Tibial artery (tissue), 4 donors: ENCODE measurements at regions not wholly inside any gene's neighbourhood (a gene's known extent, or its start where the extent isn't known, plus 50 kb on each side); places are given as distances from the start of the nearest gene placed in this dataset.

Source experiments
- DNase-seq, 2 donors: peaks; one replicate each; pipeline ENCODE4 v3.0.0-alpha.2; 2019
- H3K27ac ChIP-seq, 2 donors: fragments of 200-600 bp; sonication (generic) in 1 of 2; 1 replicate in 1 of 2; 2 replicates in 1 of 2; pipeline ENCODE4 v1.5.1; 2018 to 2019; ENCODE audit warnings: mild to moderate bottlenecking in 1 of 2
- H3K27me3 ChIP-seq, 2 donors: fragments of 200-600 bp; sonication (generic) in 1 of 2; one replicate each; pipeline versions ENCODE4 v1.5.1 to v1.6.0; 2016 to 2019
- H3K36me3 ChIP-seq, 3 donors: fragments of 200-600 bp; sonication (generic) in 2 of 3; one replicate each; pipeline ENCODE4 v1.5.1; 2016 to 2019; ENCODE audit warnings: mild to moderate bottlenecking in 2 of 3
- H3K4me1 ChIP-seq, 4 donors: fragments of 200-600 bp; sonication (generic) in 2 of 4; 1 replicate in 3 of 4; 2 replicates in 1 of 4; pipeline ENCODE4 v1.5.1; 2016 to 2019
- H3K4me3 ChIP-seq, 2 donors: fragments of 200-600 bp; sonication (generic) in 1 of 2; 1 replicate in 1 of 2; 2 replicates in 1 of 2; pipeline ENCODE4 v1.5.1; 2018 to 2019; ENCODE audit warnings: mild to moderate bottlenecking in 2 of 2
- H3K9me3 ChIP-seq, 3 donors: fragments of 200-600 bp; sonication (generic) in 1 of 3; one replicate each; pipeline ENCODE4 v1.5.1; 2016 to 2019
- CTCF ChIP-seq, 2 experiments: fragments of 200-600 bp in 1 of 2; fragments of 450-650 bp in 1 of 2; IDR thresholded peaks; one replicate each; pipeline ENCODE4 v1.5.1; 2017 to 2019; ENCODE audit warnings: antibody characterized with exemption in 2 of 2, mild to moderate bottlenecking in 1 of 2, moderate library complexity in 1 of 2
- intact Hi-C: fragments of 100-400 bp; cut with DNase I; formaldehyde crosslinking; loops from one replicate; pipeline ENCODE4 v1.15.0; 2023; ENCODE audit warnings: low total_unique reads

- H3K36me3 ChIP-seq = no peaks in the 10 kb centered on the region
- TF ChIP-seq CTCF (IDR thresholded peaks at IDR 0.05) = no peak
- no peaks in the 10 kb centered on the region for H3K4me1 ChIP-seq
- DNase-seq = peak in 1 of 2 donors; percentile 39
- H3K9me3 ChIP-seq = no peaks in the 10 kb centered on the region
- H3K27ac ChIP-seq = no peak overlapping the region
- H3K4me3 ChIP-seq = no peak overlapping the region
- intact Hi-C loops = no loop called here
- peaks cover 0 to 4% of the 10 kb centered on the region in 2 donors for H3K27me3 ChIP-seq
Measured at GRCh38 chr22:48781868-48782267, 1045.8 kb downstream of the BRD1 start.

GRCh38 chr22:48781391-48781790 lies 1046.3 kb downstream of the BRD1 start:
- Histone ChIP-seq H3K27me3 (peaks cover 0 to 4% of the 10 kb centered on the region in 2 donors), H3K9me3 (peaks cover 0 to 2% (median 0%) of the 10 kb centered on the region in 3 donors), H3K4me3 (no peak overlapping the region), H3K4me1 (no peaks in the 10 kb centered on the region), H3K27ac (no peak overlapping the region), H3K36me3 (no peaks in the 10 kb centered on the region)
- no peak for TF ChIP-seq CTCF (IDR thresholded peaks at IDR 0.05)
- intact Hi-C loops = no loop called here
- DNase-seq = no peak

GRCh38 chr22:48780597-48781277 lies 1046.9 kb downstream of the BRD1 start:
- H3K9me3 ChIP-seq = peaks cover 0 to 6% (median 0%) of the 10 kb centered on the region in 3 donors
- peaks cover 0 to 4% of the 10 kb centered on the region in 2 donors for H3K27me3 ChIP-seq
- no peak overlapping the region for H3K27ac ChIP-seq
- H3K4me3 ChIP-seq = no peak overlapping the region
- no peaks in the 10 kb centered on the region for H3K36me3 ChIP-seq
- H3K4me1 ChIP-seq = no peaks in the 10 kb centered on the region
- no peak for TF ChIP-seq CTCF (IDR thresholded peaks at IDR 0.05)
- intact Hi-C loops = no loop called here
- DNase-seq = no peak

GRCh38 chr22:48779661-48780596 lies 1047.7 kb downstream of the BRD1 start:
- TF ChIP-seq CTCF (IDR thresholded peaks at IDR 0.05) = no peak
- peaks cover 0 to 6% (median 0%) of the 10 kb centered on the region in 3 donors for H3K9me3 ChIP-seq
- DNase-seq = peak in 1 of 2 donors; percentile 54
- no peak overlapping the region for H3K27ac ChIP-seq
- H3K27me3 ChIP-seq = peaks cover 0 to 4% of the 10 kb centered on the region in 2 donors
- H3K36me3 ChIP-seq = no peaks in the 10 kb centered on the region
- no peaks in the 10 kb centered on the region for H3K4me1 ChIP-seq
- no peak overlapping the region for H3K4me3 ChIP-seq
- intact Hi-C loops = no loop called here

DNA sequence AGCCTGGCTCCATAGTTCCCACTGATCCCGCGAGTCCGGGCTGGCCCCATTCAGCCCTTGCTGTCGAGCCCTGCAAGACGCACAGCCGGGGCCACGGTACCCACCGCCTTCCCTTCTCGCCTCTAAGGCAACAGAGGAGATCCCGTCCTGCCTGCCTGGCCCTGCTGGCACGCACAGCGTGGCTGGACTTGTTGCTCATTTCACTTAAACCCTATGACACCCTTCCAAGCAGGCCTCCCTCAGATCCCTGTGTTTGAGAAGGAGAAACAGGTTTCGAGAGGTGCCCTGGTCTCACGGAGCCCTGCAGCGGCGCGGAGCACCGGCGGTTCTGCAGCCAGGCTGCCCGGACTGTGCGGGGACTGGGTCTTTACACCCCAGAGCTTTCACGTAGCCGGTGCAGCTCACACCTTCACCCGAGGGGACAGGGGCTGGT lies 1048.4 kb downstream of the BRD1 start:
- H3K36me3 ChIP-seq = no peaks in the 10 kb centered on the region
- H3K4me1 ChIP-seq = no peaks in the 10 kb centered on the region
- no peak for TF ChIP-seq CTCF (IDR thresholded peaks at IDR 0.05)
- intact Hi-C loops = no loop called here
- H3K27me3 ChIP-seq = peaks cover 0 to 4% of the 10 kb centered on the region in 2 donors
- no peak overlapping the region for H3K4me3 ChIP-seq
- peaks cover 0 to 6% (median 0%) of the 10 kb centered on the region in 3 donors for H3K9me3 ChIP-seq
- peak in 1 of 2 donors; percentile 48 for DNase-seq
- no peak overlapping the region for H3K27ac ChIP-seq
